ENCODE measurements at regions not wholly inside any gene's neighbourhood (a gene's known extent, or its start where the extent isn't known, plus 50 kb on each side); places are given as distances from the start of the nearest gene placed in this dataset.

DNA sequence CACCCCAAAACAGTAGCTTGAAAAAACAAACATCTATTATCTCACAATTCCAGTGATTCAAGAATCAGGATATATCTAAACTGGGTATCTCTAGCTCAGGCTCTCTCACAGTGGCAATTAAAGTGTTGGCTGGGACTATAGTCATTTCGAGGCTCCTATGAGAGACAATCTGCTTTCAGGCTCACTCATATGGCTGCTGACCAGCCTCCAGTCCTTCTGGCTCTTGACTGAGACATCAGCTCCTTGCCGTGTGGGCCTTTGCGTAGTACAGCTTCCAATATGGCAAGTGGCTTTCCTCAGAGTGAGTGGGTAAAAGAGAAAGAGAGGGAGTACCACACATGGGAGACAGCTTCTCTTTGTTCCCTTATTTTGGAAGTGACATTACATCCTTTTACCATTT, 327.2 kb downstream of the CENPW start (continued):
- TF ChIP-seq, protein P1, sequence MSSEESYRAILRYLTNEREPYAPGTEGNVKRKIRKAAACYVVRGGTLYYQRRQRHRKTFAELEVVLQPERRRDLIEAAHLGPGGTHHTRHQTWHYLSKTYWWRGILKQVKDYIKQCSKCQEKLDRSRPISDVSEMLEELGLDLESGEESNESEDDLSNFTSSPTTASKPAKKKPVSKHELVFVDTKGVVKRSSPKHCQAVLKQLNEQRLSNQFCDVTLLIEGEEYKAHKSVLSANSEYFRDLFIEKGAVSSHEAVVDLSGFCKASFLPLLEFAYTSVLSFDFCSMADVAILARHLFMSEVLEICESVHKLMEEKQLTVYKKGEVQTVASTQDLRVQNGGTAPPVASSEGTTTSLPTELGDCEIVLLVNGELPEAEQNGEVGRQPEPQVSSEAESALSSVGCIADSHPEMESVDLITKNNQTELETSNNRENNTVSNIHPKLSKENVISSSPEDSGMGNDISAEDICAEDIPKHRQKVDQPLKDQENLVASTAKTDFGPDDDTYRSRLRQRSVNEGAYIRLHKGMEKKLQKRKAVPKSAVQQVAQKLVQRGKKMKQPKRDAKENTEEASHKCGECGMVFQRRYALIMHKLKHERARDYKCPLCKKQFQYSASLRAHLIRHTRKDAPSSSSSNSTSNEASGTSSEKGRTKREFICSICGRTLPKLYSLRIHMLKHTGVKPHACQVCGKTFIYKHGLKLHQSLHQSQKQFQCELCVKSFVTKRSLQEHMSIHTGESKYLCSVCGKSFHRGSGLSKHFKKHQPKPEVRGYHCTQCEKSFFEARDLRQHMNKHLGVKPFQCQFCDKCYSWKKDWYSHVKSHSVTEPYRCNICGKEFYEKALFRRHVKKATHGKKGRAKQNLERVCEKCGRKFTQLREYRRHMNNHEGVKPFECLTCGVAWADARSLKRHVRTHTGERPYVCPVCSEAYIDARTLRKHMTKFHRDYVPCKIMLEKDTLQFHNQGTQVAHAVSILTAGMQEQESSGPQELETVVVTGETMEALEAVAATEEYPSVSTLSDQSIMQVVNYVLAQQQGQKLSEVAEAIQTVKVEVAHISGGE (CRISPR knock-in tag; IDR thresholded peaks at IDR 0.05) = no peak
- TF ChIP-seq POU2F2 (IDR thresholded peaks at IDR 0.05; ENCODE audit: borderline replicate concordance, low read depth, low read length) (no peak), ZBED1 (IDR thresholded peaks at IDR 0.05; ENCODE audit: borderline replicate concordance) (no peak), ESRRA (IDR thresholded peaks at IDR 0.05; ENCODE audit: low read length) (no peak), SMAD5 (IDR thresholded peaks at IDR 0.05; ENCODE audit: low read depth) (no peak)

DNA sequence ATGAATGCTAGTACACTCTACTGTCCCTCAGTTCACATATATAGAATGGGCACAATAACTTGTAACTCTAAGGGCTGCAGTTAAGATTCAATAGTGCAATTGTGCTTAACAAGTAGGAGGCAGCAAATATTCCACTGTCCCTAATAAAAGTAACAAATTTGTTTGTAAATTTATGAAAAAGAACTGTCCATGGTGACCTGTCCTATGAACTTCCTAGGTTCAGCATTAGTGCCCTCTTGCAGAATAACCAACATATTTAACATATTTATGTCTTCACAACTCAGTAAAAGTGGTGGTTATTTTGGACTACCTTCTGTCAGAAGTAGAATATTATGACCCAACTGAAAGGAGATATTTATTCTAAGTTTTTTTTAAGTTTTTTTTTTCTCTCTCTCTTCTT, 327.8 kb downstream of the CENPW start:
- BruUV-seq (replicated peaks) = no TSS peak
- Histone ChIP-seq H3K9ac (ENCODE audit: control insufficient read depth, insufficient read depth, low read length) (no peak overlapping the region), H2AFZ (ENCODE audit: control insufficient read depth, low read depth, low read length) (no peak overlapping the region), H3K4me1 (ENCODE audit: control insufficient read depth, insufficient read depth, low read length) (0 out of 2 replicates have a peak, but pooled peaks cover 2% of the 10 kb centered on the region), H3K9me3 (replicated peaks; ENCODE audit: control insufficient read depth, insufficient read depth, low read length) (no peaks in the 10 kb centered on the region), H3K27me3 (replicated peaks in 1 of 2; ENCODE audit: control insufficient read depth in 2 of 2, insufficient read depth in 2 of 2, low read length in 1 of 2) (no peaks in the 10 kb centered on the region), H3K27ac (ENCODE audit: control insufficient read depth, insufficient read depth) (no peak overlapping the region), H3K4me3 (no peak overlapping the region), H3K4me2 (ENCODE audit: control insufficient read depth, insufficient read depth) (no peak overlapping the region), H3K36me3 (ENCODE audit: control insufficient read depth in 2 of 2, insufficient read depth in 2 of 2, low read length in 1 of 2) (no peaks in the 10 kb centered on the region), H3K79me2 (ENCODE audit: control insufficient read depth, insufficient read depth, low read length) (no peaks in the 10 kb centered on the region), H4K20me1 (ENCODE audit: control insufficient read depth, insufficient read depth) (no peaks in the 10 kb centered on the region)
- in situ Hi-C loops (cut with MboI) (loop anchor here (25.0 kb wide), 1 partner anchor 655 kb away; no protein-coding TSS in a partner anchor), intact Hi-C loops (cut with micrococcal nuclease; ENCODE audit: unreplicated experiment) (no loop called here)
- ChIA-PET POLR2A (no interaction called here), RAD21 (ENCODE audit: unreplicated experiment) (no interaction called here), CTCF (no interaction called here), SMC1A (ENCODE audit: uncharacterized antibody, unreplicated experiment) (no interaction called here)
- FAIRE-seq = no peak
- no peak for TF ChIP-seq ASH2L (IDR thresholded peaks at IDR 0.05; ENCODE audit: borderline replicate concordance, low read depth)
- no peak for TF ChIP-seq TBL1XR1 (IDR thresholded peaks at IDR 0.05; ENCODE audit: low read depth, low read length)
- TF ChIP-seq IKZF1 (conservative IDR thresholded peaks at IDR 0.05) = no peak
- TF ChIP-seq NFIC (IDR thresholded peaks at IDR 0.05; ENCODE audit: low read depth, low read length) = no peak
- TF ChIP-seq, protein P2, sequence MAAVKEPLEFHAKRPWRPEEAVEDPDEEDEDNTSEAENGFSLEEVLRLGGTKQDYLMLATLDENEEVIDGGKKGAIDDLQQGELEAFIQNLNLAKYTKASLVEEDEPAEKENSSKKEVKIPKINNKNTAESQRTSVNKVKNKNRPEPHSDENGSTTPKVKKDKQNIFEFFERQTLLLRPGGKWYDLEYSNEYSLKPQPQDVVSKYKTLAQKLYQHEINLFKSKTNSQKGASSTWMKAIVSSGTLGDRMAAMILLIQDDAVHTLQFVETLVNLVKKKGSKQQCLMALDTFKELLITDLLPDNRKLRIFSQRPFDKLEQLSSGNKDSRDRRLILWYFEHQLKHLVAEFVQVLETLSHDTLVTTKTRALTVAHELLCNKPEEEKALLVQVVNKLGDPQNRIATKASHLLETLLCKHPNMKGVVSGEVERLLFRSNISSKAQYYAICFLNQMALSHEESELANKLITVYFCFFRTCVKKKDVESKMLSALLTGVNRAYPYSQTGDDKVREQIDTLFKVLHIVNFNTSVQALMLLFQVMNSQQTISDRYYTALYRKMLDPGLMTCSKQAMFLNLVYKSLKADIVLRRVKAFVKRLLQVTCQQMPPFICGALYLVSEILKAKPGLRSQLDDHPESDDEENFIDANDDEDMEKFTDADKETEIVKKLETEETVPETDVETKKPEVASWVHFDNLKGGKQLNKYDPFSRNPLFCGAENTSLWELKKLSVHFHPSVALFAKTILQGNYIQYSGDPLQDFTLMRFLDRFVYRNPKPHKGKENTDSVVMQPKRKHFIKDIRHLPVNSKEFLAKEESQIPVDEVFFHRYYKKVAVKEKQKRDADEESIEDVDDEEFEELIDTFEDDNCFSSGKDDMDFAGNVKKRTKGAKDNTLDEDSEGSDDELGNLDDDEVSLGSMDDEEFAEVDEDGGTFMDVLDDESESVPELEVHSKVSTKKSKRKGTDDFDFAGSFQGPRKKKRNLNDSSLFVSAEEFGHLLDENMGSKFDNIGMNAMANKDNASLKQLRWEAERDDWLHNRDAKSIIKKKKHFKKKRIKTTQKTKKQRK (IDR thresholded peaks at IDR 0.05; ENCODE audit: low read depth, low read length) = no peak
- TF ChIP-seq BHLHE40 (IDR thresholded peaks at IDR 0.05; ENCODE audit: borderline replicate concordance in 1 of 2, low read depth in 2 of 2, low read length in 1 of 2) = no peak
- ATAC-seq = no peak
- no peak for DNase-seq (ENCODE audit: low read depth, low spot score)

Measured in GM12878 (cell line).